RKO (cell line): ENCODE measurements at regions not wholly inside any gene's neighbourhood (a gene's known extent, or its start where the extent isn't known, plus 50 kb on each side); places are given as distances from the start of the nearest gene placed in this dataset.
"Not testable (repeated sequence)": the region's sequence is repeated elsewhere in the genome, so short reads cannot be mapped to it uniquely, and the experiment has no call there.

Source experiments
- DNase-seq: peaks from one replicate; pipeline ENCODE4 v3.0.0-alpha.2; 2016; ENCODE audit warnings: low spot score

DNA sequence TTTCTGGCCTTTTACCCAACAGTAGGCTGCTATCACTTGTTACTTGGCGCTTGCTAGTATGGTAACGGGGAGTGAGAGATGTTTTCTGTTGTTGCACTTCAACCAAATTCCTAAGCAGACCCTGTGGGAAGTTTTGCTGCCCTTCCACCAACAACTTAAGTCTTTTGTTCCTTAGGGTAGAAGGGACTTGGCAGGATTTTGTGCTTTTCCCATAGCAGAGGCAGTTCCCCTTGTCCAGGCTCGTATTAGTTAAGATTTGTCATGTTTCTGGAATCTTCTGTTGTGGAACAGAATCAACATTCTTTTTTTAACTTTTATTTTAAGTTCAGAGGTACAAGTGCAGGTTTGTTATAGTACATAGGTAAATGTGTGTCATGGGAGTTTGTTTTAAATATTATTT is 73.2 kb upstream of the SGIP1 start:
- no peak for DNase-seq

DNA sequence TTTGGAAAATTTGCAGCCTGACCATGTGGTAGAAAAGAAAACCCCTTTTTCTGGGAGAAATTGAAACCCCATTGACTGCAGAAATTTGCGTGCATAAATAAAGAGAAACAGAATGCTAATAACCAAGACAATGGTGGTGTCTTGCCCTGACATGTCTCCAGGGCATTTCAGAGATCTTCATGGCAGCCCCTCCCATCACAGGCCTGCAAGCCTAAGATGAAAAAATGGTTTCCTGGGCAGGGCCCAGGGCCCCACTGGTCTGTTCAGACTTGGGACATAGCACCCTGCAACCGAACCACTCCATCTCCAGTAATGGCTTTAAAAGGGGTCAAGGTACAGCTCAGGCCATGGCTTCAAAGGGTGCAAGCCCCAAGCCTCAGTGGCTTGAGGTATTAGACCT is 71.6 kb upstream of the SGIP1 start:
- DNase-seq: no peak

DNA sequence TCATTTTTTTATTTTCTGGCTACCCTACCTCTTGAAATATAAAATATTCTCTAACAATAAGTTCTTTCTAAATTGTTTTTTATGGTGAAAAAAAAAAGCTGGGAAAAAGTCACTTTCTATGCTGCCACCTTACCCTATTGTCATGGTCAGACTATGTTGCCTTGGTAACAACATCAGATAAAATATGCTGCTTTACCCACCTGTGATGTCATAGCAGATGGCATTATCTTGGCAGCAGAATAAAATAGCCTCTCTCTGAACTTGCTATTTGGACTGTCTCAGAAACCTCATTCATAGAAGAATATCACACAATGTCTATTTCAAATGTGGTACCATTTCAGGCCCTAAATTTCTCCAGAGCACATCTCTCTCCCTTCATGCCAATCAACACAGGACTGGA is 69.6 kb upstream of the SGIP1 start:
- no peak for DNase-seq

DNA sequence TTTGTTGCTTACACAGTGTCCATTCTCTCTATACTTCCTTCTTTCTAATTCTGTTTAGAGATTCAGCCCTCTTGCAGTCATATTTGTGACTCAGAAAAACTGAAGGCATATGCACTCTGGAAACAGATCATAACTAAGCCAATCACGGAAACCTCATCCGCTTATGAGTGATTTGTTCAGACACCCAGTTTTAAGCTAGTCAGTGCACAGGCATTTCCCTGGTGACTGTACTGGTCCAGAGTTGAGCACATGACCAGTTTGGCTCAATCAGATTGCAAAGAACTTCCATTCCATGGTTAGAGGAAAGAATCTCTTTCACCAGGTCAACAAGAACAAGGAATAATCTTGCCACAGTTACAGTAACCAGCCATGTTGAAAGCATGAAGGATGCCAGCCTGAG is 69.2 kb upstream of the SGIP1 start:
- DNase-seq: peak; percentile 96

DNA sequence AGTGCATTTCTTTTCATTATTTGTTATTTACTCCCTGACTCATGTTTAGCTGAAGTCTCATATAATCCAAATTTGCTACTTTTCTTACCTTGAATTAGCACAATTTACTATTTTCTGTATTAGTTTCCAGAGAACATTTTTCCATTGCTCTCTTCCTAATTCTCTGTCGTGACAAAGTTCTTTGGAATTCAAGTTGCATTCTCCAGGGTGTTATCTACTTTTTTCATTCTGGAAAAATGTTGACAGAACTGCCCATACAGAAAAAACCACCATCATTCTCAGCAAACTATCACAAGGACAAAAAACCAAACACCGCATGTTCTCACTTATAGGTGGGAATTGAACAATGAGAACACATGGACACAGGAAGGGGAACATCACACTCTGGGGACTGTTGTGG is 67.3 kb upstream of the SGIP1 start:
- not testable (repeated sequence) for DNase-seq

DNA sequence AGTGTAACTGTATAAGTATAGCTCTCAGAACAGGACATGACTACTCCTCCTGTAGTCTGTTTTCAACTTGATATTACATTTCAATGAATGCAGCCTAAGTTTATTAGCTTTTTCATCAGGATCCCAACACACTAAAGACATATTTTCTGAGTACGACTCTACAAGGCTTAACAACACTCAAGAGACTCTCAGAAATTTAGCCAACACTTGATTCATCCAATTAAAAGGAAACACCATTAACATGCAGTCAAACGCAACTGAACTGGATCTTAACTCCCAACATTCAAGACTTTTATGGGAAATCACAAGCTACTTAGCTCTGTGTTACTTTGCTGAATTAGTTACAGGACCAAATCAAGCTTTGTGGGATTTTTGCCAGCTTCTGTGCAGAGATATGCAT is 65.2 kb upstream of the SGIP1 start:
- DNase-seq: no peak

DNA sequence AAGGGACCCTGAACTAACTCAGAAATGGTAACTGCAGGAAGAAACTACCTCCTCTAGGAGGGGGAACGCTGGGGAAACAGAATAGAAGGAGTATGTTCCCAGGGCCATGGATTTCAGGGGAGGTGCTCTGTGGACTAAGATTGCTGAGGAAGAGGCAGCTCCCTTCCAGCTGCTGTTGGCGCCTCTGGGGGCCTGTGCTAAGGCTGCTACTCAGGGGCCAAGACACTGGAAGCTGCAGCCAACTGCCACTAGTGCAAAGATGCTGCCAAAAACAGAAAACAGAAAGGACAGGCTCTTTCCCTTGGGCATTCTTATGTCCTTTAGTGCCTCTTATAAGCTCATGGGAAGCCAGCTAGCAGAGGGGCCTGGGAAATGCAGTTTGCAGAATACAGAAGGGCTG is 58.0 kb upstream of the SGIP1 start:
- no peak for DNase-seq

DNA sequence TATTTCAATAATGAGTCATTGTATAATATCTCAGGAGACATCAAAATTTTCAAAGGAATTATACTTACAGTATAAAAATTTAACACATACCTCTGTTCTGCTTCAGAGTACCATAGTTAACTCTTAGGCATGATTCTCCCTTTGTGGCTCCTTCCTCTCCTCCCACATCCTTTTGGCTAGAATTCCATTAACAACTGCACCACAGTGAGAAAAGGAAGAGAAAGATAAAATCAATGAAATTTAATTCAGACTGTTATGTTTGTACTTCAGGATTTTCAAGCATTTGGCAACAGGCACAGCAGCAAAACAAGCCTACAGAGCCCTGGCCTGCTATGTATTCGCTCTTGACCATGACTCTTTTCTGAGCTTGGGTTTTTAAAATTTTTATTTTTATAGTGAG is 57.2 kb upstream of the SGIP1 start:
- no peak for DNase-seq

DNA sequence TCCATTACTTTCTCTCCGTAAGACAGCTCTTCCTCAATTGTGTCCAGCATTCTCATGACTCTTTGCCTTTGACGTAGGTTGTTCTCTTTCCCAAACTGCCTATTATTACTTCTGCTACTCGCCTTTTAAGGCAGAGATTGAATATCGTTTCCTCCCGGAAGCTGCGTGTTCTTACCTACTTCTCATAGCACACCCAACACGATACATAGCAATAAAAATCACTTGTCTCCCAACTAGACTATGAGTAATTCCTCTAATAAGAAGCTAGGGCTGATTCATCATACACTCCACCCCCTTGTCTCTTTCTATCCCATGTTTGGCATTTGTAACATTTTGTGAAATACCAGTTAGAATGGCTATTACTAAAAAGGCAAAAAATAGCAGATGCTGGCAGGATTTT is 55.8 kb upstream of the SGIP1 start:
- peak; percentile 95 for DNase-seq

DNA sequence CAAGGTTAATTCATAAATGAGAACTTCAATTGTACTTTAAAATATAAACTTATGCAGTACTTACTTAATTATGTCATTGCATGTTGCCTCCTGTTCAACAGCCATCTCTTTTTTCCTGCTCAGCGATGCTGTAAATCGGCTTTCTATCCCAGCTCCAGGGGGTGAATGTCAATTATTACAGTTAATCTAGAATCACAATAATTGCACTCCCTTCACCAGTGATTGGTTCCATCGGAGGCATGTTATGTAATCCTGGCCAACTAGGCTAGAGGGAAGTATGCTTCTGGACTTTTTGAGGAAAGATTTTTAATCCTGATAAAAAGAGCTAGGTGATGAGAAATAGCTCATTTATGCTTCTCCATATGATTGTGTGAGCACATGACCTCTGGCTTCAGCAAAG is 53.8 kb upstream of the SGIP1 start:
- peak; percentile 82 for DNase-seq

DNA sequence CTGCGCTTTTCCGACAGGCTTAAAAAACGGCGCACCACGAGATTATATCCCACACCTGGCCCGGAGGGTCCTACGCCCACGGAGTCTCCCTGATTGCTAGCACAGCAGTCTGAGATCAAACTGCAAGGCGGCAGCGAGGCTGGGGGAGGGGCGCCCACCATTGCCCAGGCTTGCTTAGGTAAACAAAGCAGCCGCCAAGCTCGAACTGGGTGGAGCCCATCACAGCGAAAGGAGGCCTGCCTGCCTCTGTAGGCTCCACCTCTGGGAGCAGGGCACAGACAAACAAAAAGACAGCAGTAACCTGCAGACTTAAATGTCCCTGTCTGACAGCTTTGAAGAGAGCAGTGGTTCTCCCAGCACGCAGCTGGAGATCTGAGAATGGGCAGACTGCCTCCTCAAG is 52.7 kb upstream of the SGIP1 start:
- DNase-seq: not testable (repeated sequence)
